Gastrocnemius medialis (tissue), 4 donors: ENCODE measurements at regions not wholly inside any gene's neighbourhood (a gene's known extent, or its start where the extent isn't known, plus 50 kb on each side); places are given as distances from the start of the nearest gene placed in this dataset.

Experiments used
- POLR2A ChIP-seq, 2 donors: fragments of 450-650 bp; IDR thresholded peaks; one replicate each; pipeline ENCODE4 v1.6.1; 2017; ENCODE audit warnings: antibody characterized with exemption in 2 of 2, mild to moderate bottlenecking in 2 of 2, moderate library complexity in 2 of 2
- TF ChIP-seq, protein P1 (sequence below), 5 experiments: fragments of 450-650 bp in 3 of 5; fragments of 200-600 bp in 2 of 5; sonication (generic) in 2 of 5; IDR thresholded peaks in 4 of 5; conservative IDR thresholded peaks in 1 of 5; 1 replicate in 4 of 5; 2 replicates in 1 of 5; pipeline ENCODE4 v1.5.1; 2016 to 2019; ENCODE audit warnings: antibody characterized with exemption in 5 of 5, mild to moderate bottlenecking in 3 of 5, moderate library complexity in 3 of 5

DNA sequence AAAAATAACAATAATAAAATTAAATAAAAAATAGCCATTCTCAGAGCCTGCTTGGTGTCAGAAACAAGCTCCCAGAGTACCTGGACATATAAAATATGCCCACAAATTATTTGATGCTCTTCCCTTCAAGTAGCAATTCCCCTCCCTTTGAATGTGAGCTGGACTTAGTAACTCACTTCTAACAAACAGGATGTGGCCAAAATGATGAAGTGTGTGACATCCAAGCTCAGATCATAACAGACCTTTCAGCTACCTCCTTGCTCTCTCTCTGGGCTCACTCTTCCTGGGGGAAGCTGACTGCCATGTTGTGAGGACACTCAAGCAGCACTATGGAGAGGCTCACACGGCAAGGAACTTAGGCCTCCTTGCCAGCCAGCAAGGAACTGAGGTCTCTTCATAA is 69.0 kb downstream of the SPRY4 start:
- TF ChIP-seq, protein P1, sequence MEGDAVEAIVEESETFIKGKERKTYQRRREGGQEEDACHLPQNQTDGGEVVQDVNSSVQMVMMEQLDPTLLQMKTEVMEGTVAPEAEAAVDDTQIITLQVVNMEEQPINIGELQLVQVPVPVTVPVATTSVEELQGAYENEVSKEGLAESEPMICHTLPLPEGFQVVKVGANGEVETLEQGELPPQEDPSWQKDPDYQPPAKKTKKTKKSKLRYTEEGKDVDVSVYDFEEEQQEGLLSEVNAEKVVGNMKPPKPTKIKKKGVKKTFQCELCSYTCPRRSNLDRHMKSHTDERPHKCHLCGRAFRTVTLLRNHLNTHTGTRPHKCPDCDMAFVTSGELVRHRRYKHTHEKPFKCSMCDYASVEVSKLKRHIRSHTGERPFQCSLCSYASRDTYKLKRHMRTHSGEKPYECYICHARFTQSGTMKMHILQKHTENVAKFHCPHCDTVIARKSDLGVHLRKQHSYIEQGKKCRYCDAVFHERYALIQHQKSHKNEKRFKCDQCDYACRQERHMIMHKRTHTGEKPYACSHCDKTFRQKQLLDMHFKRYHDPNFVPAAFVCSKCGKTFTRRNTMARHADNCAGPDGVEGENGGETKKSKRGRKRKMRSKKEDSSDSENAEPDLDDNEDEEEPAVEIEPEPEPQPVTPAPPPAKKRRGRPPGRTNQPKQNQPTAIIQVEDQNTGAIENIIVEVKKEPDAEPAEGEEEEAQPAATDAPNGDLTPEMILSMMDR (IDR thresholded peaks at IDR 0.05 in 4 of 5, conservative IDR thresholded peaks at IDR 0.05 in 1 of 5), result no peak
- TF ChIP-seq POLR2A (IDR thresholded peaks at IDR 0.05), result no peak
